ENCODE measurements at regions not wholly inside any gene's neighbourhood (a gene's known extent, or its start where the extent isn't known, plus 50 kb on each side); places are given as distances from the start of the nearest gene placed in this dataset.

GRCh38 chr21:32947736-32948135 lies 78.0 kb upstream of the OLIG2 start:
- no peak overlapping the region for H3K23ac ChIP-seq (ENCODE audit: low read length)
- H2BK12ac ChIP-seq (ENCODE audit: low read length), result no peak overlapping the region
- H3K79me2 ChIP-seq (ENCODE audit: control insufficient read depth, insufficient read depth, low read length, poor library complexity), result no peaks in the 10 kb centered on the region
- H3K36me3 ChIP-seq (ENCODE audit: control insufficient read depth in 1 of 2, insufficient read depth in 2 of 2, low read length in 2 of 2), result no peaks in the 10 kb centered on the region
- no CpG with 5 or more reads among the region's 1 CpG for WGBS (ENCODE audit: extremely low coverage, insufficient coverage, insufficient read length)
- no peak overlapping the region for H2AFZ ChIP-seq (ENCODE audit: insufficient read depth, low read length, poor library complexity)
- no peak overlapping the region for H4K12ac ChIP-seq (ENCODE audit: low read depth, low read length)
- H3K9ac ChIP-seq (ENCODE audit: low read length), result no peak overlapping the region
- H3K4me1 ChIP-seq (ENCODE audit: control insufficient read depth in 1 of 2, insufficient read depth in 2 of 2, low read length in 2 of 2), result peaks cover 0 to 3% of the 10 kb centered on the region in 2 experiments
- no peak overlapping the region for H2BK120ac ChIP-seq (ENCODE audit: insufficient read depth, low read length, poor library complexity)
- no peak overlapping the region for H3K27ac ChIP-seq (ENCODE audit: low read depth, low read length)
- no peak overlapping the region for H3K4me3 ChIP-seq (ENCODE audit: low read depth, low read length)
- no peaks in the 10 kb centered on the region for H3K27me3 ChIP-seq (ENCODE audit: insufficient read depth, low read length)
- H2BK5ac ChIP-seq (ENCODE audit: low read depth, low read length, poor library complexity), result no peak overlapping the region
- H3K4me2 ChIP-seq (ENCODE audit: low read length), result no peak overlapping the region
- no peak overlapping the region for H3K14ac ChIP-seq (ENCODE audit: low read length)
- DNase-seq, result no peak
- H3K79me1 ChIP-seq (ENCODE audit: low read length), result no peaks in the 10 kb centered on the region
- H4K91ac ChIP-seq (ENCODE audit: low read depth, low read length), result no peak overlapping the region
- H2AK5ac ChIP-seq (ENCODE audit: low read length), result no peak overlapping the region
- no peak overlapping the region for H3K18ac ChIP-seq (ENCODE audit: low read length)
- H3K9me3 ChIP-seq (ENCODE audit: insufficient read depth, low read depth, low read length), result no peaks in the 10 kb centered on the region
- no peak overlapping the region for H3K4ac ChIP-seq (ENCODE audit: low read depth, low read length)
- H4K8ac ChIP-seq (ENCODE audit: low read depth, low read length), result no peak overlapping the region

- Histone ChIP-seq H3K4ac (ENCODE audit: low read depth, low read length) (no peak overlapping the region), H4K91ac (ENCODE audit: low read depth, low read length) (no peak overlapping the region), H3K18ac (ENCODE audit: low read length) (no peak overlapping the region), H4K12ac (ENCODE audit: low read depth, low read length) (no peak overlapping the region), H3K79me1 (ENCODE audit: low read length) (no peaks in the 10 kb centered on the region), H3K79me2 (ENCODE audit: control insufficient read depth, insufficient read depth, low read length, poor library complexity) (no peaks in the 10 kb centered on the region), H3K4me3 (ENCODE audit: low read depth, low read length) (no peak overlapping the region), H2BK5ac (ENCODE audit: low read depth, low read length, poor library complexity) (no peak overlapping the region), H4K8ac (ENCODE audit: low read depth, low read length) (no peak overlapping the region), H2BK120ac (ENCODE audit: insufficient read depth, low read length, poor library complexity) (no peak overlapping the region), H3K36me3 (ENCODE audit: control insufficient read depth in 1 of 2, insufficient read depth in 2 of 2, low read length in 2 of 2) (no peaks in the 10 kb centered on the region), H3K14ac (ENCODE audit: low read length) (no peak overlapping the region), H3K27ac (ENCODE audit: low read depth, low read length) (no peak overlapping the region), H3K9me3 (ENCODE audit: insufficient read depth, low read depth, low read length) (no peaks in the 10 kb centered on the region), H3K9ac (ENCODE audit: low read length) (no peak overlapping the region), H3K23ac (ENCODE audit: low read length) (no peak overlapping the region), H2AFZ (ENCODE audit: insufficient read depth, low read length, poor library complexity) (no peak overlapping the region), H2AK5ac (ENCODE audit: low read length) (no peak overlapping the region), H3K4me2 (ENCODE audit: low read length) (no peak overlapping the region), H3K4me1 (ENCODE audit: control insufficient read depth in 1 of 2, insufficient read depth in 2 of 2, low read length in 2 of 2) (no peaks in the 10 kb centered on the region), H3K27me3 (ENCODE audit: insufficient read depth, low read length) (no peaks in the 10 kb centered on the region), H2BK12ac (ENCODE audit: low read length) (no peak overlapping the region)
- DNase-seq, result no peak
- no CpG with 5 or more reads among the region's 3 CpGs for WGBS (ENCODE audit: extremely low coverage, insufficient coverage, insufficient read length)
Measured at GRCh38 chr21:32949701-32950100, 76.0 kb upstream of the OLIG2 start.

- Histone ChIP-seq H3K14ac (ENCODE audit: low read length) (no peak overlapping the region), H4K8ac (ENCODE audit: low read depth, low read length) (no peak overlapping the region), H4K12ac (ENCODE audit: low read depth, low read length) (no peak overlapping the region), H2BK12ac (ENCODE audit: low read length) (no peak overlapping the region), H3K18ac (ENCODE audit: low read length) (no peak overlapping the region), H4K91ac (ENCODE audit: low read depth, low read length) (no peak overlapping the region), H3K9me3 (ENCODE audit: insufficient read depth, low read depth, low read length) (no peaks in the 10 kb centered on the region), H3K79me2 (ENCODE audit: control insufficient read depth, insufficient read depth, low read length, poor library complexity) (no peaks in the 10 kb centered on the region), H3K4me3 (ENCODE audit: low read depth, low read length) (no peak overlapping the region), H2BK120ac (ENCODE audit: insufficient read depth, low read length, poor library complexity) (no peak overlapping the region), H2BK5ac (ENCODE audit: low read depth, low read length, poor library complexity) (no peak overlapping the region), H3K4me1 (ENCODE audit: control insufficient read depth in 1 of 2, insufficient read depth in 2 of 2, low read length in 2 of 2) (no peaks in the 10 kb centered on the region), H3K27me3 (ENCODE audit: insufficient read depth, low read length) (no peaks in the 10 kb centered on the region), H3K36me3 (ENCODE audit: control insufficient read depth in 1 of 2, insufficient read depth in 2 of 2, low read length in 2 of 2) (no peaks in the 10 kb centered on the region), H3K23ac (ENCODE audit: low read length) (no peak overlapping the region), H3K79me1 (ENCODE audit: low read length) (no peaks in the 10 kb centered on the region), H3K4me2 (ENCODE audit: low read length) (no peak overlapping the region), H3K4ac (ENCODE audit: low read depth, low read length) (no peak overlapping the region), H3K9ac (ENCODE audit: low read length) (no peak overlapping the region), H2AFZ (ENCODE audit: insufficient read depth, low read length, poor library complexity) (no peak overlapping the region), H3K27ac (ENCODE audit: low read depth, low read length) (no peak overlapping the region), H2AK5ac (ENCODE audit: low read length) (no peak overlapping the region)
- no peak for DNase-seq
- WGBS (ENCODE audit: extremely low coverage, insufficient coverage, insufficient read length), result no CpG with 5 or more reads among the region's 6 CpGs
Measured at GRCh38 chr21:32951041-32951440, 74.7 kb upstream of the OLIG2 start.

- H3K27ac ChIP-seq (ENCODE audit: low read depth, low read length), result no peak overlapping the region
- no peak overlapping the region for H2AK5ac ChIP-seq (ENCODE audit: low read length)
- no CpG with 5 or more reads among the region's 7 CpGs for WGBS (ENCODE audit: extremely low coverage, insufficient coverage, insufficient read length)
Measured at GRCh38 chr21:32954353-32954752, 71.4 kb upstream of the OLIG2 start.

More at GRCh38 chr21:32954353-32954752, 71.4 kb upstream of the OLIG2 start:
- Histone ChIP-seq H3K9ac (ENCODE audit: low read length) (no peak overlapping the region), H3K9me3 (ENCODE audit: insufficient read depth, low read depth, low read length) (no peaks in the 10 kb centered on the region), H2BK12ac (ENCODE audit: low read length) (no peak overlapping the region), H3K4me1 (ENCODE audit: control insufficient read depth in 1 of 2, insufficient read depth in 2 of 2, low read length in 2 of 2) (peaks cover 2% of the 10 kb centered on the region in 2 experiments), H3K4me3 (ENCODE audit: low read depth, low read length) (no peak overlapping the region), H4K91ac (ENCODE audit: low read depth, low read length) (no peak overlapping the region), H3K36me3 (ENCODE audit: control insufficient read depth in 1 of 2, insufficient read depth in 2 of 2, low read length in 2 of 2) (no peaks in the 10 kb centered on the region), H3K18ac (ENCODE audit: low read length) (no peak overlapping the region), H2AFZ (ENCODE audit: insufficient read depth, low read length, poor library complexity) (no peak overlapping the region), H3K4me2 (ENCODE audit: low read length) (no peak overlapping the region), H3K79me2 (ENCODE audit: control insufficient read depth, insufficient read depth, low read length, poor library complexity) (no peaks in the 10 kb centered on the region), H3K79me1 (ENCODE audit: low read length) (no peaks in the 10 kb centered on the region), H2BK5ac (ENCODE audit: low read depth, low read length, poor library complexity) (no peak overlapping the region), H3K14ac (ENCODE audit: low read length) (no peak overlapping the region), H4K8ac (ENCODE audit: low read depth, low read length) (no peak overlapping the region), H3K27me3 (ENCODE audit: insufficient read depth, low read length) (no peaks in the 10 kb centered on the region), H2BK120ac (ENCODE audit: insufficient read depth, low read length, poor library complexity) (no peak overlapping the region), H4K12ac (ENCODE audit: low read depth, low read length) (no peak overlapping the region), H3K23ac (ENCODE audit: low read length) (no peak overlapping the region), H3K4ac (ENCODE audit: low read depth, low read length) (no peak overlapping the region)
- no peak for DNase-seq

Measured in trophoblast cell (in vitro differentiated cells and primary cell).